Panc1 (cell line): ENCODE measurements at regions not wholly inside any gene's neighbourhood (a gene's known extent, or its start where the extent isn't known, plus 50 kb on each side); places are given as distances from the start of the nearest gene placed in this dataset.

ENCODE experiments used
- POLR2AphosphoS5 ChIP-seq: IDR thresholded peaks from 2 replicates; pipeline ENCODE4 v1.6.1; 2012; ENCODE audit warnings: mild to moderate bottlenecking, low read depth, low read length, moderate library complexity
- TCF7L2 ChIP-seq: IDR thresholded peaks from 2 replicates; pipeline ENCODE4 v1.6.1; 2011; ENCODE audit warnings: mild to moderate bottlenecking, low read depth, low read length, inconsistent platforms
- TF ChIP-seq, protein P1 (sequence below): fragments of 450-650 bp; IDR thresholded peaks from 2 replicates; pipeline ENCODE4 v1.5.1; 2017; ENCODE audit warnings: mild to moderate bottlenecking

DNA sequence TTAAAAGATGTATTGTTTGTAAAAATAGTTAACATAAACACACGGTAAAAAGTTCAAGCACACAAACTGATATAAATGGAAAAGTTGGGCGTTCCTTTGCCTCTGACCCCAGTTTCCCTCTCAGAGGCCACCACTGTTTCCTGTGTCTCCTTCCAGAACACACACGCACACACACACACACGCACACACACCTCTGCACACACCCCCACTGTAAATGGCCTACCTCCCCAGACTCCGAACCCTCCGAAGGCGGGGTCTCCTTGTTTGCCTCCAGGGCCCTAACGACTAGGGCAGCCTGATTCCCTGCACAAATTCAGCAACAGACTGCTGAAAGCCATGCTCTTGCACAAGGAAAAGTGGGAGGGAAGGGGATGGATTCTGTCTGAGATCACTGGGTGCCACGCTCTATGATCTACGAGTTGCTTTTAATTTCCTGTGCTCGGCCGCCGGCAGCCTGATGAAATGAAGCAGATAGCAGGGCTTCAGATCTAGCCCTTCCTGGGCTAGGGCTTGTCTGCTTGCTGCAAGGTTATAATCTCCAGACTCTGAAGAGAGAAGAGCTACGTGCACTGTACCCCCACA is 184.0 kb upstream of the IL12B start:
- TF ChIP-seq, protein P1, sequence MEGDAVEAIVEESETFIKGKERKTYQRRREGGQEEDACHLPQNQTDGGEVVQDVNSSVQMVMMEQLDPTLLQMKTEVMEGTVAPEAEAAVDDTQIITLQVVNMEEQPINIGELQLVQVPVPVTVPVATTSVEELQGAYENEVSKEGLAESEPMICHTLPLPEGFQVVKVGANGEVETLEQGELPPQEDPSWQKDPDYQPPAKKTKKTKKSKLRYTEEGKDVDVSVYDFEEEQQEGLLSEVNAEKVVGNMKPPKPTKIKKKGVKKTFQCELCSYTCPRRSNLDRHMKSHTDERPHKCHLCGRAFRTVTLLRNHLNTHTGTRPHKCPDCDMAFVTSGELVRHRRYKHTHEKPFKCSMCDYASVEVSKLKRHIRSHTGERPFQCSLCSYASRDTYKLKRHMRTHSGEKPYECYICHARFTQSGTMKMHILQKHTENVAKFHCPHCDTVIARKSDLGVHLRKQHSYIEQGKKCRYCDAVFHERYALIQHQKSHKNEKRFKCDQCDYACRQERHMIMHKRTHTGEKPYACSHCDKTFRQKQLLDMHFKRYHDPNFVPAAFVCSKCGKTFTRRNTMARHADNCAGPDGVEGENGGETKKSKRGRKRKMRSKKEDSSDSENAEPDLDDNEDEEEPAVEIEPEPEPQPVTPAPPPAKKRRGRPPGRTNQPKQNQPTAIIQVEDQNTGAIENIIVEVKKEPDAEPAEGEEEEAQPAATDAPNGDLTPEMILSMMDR, result no peak
- TF ChIP-seq POLR2AphosphoS5 (no peak), TCF7L2 (no peak)
